HFFc6 (cell line): ENCODE measurements at regions not wholly inside any gene's neighbourhood (a gene's known extent, or its start where the extent isn't known, plus 50 kb on each side); places are given as distances from the start of the nearest gene placed in this dataset.
"Not testable (repeated sequence)": the region's sequence is repeated elsewhere in the genome, so short reads cannot be mapped to it uniquely, and the experiment has no call there.

ENCODE experiments used
- DNase-seq: peaks from one replicate; pipeline ENCODE4 v3.0.0-alpha.2; 2018
- H3K27ac Mint-ChIP-seq: 2 replicates; pipeline ENCODE4 v1.8.0; 2020; ENCODE audit warnings: mild to moderate bottlenecking, mixed read lengths
- H3K27me3 Mint-ChIP-seq: 2 replicates; pipeline ENCODE4 v1.8.0; 2021; ENCODE audit warnings: mild to moderate bottlenecking, moderate library complexity, mixed read lengths; ENCODE audit not compliant: insufficient read depth
- H3K36me3 Mint-ChIP-seq: 2 replicates; pipeline ENCODE4 v1.8.0; 2021; ENCODE audit warnings: low read depth, mixed read lengths
- H3K4me1 Mint-ChIP-seq: 2 replicates; pipeline ENCODE4 v1.8.0; 2020; ENCODE audit warnings: low read depth, mixed read lengths
- H3K4me3 Mint-ChIP-seq: 2 replicates; pipeline ENCODE4 v1.8.0; 2020; ENCODE audit warnings: mild to moderate bottlenecking, moderate library complexity, mixed read lengths
- H3K9me3 Mint-ChIP-seq: 2 replicates; pipeline ENCODE4 v1.8.0; 2020; ENCODE audit warnings: mild to moderate bottlenecking, mixed read lengths
- CTCF ChIP-seq: fragments of 200-600 bp; sonication (generic); IDR thresholded peaks from 2 replicates; pipeline ENCODE4 v1.5.0; 2021; ENCODE audit warnings: antibody characterized with exemption, mild to moderate bottlenecking

GRCh38 chr10:118926903-118927302, 102.6 kb upstream of the NANOS1 start:
- no peak for TF ChIP-seq CTCF
- Mint-ChIP-seq H3K27me3 (peaks cover 16% of the 10 kb centered on the region), H3K4me3 (no peak overlapping the region), H3K4me1 (peaks cover 2% of the 10 kb centered on the region; the same call in 1 of the 2 replicates), H3K36me3 (peaks cover 6% of the 10 kb centered on the region; the same call in 1 of the 2 replicates), H3K9me3 (peaks cover 15% of the 10 kb centered on the region), H3K27ac (no peak overlapping the region)
- DNase-seq, result no peak

- peaks cover 15% of the 10 kb centered on the region for H3K9me3 Mint-ChIP-seq
- no peak for TF ChIP-seq CTCF
- H3K4me1 Mint-ChIP-seq, result peaks cover 6% of the 10 kb centered on the region; the same call in 1 of the 2 replicates
- H3K27ac Mint-ChIP-seq, result no peak overlapping the region
- no peak overlapping the region for H3K4me3 Mint-ChIP-seq
- no peak for DNase-seq
- H3K36me3 Mint-ChIP-seq, result peaks cover 6% of the 10 kb centered on the region; the same call in 1 of the 2 replicates
- peaks cover 13% of the 10 kb centered on the region for H3K27me3 Mint-ChIP-seq
These were observed 102.2 kb upstream of the NANOS1 start for GRCh38 chr10:118927321-118927720.

GRCh38 chr10:118930614-118931013, 98.9 kb upstream of the NANOS1 start:
- TF ChIP-seq CTCF, result no peak
- H3K27me3 Mint-ChIP-seq, result peaks cover 17% of the 10 kb centered on the region
- DNase-seq, result no peak
- no peak overlapping the region for H3K4me3 Mint-ChIP-seq
- peaks cover 15% of the 10 kb centered on the region for H3K9me3 Mint-ChIP-seq
- peaks cover 6% of the 10 kb centered on the region; the same call in 1 of the 2 replicates for H3K36me3 Mint-ChIP-seq
- H3K4me1 Mint-ChIP-seq, result peaks cover 7% of the 10 kb centered on the region; the same call in 1 of the 2 replicates
- H3K27ac Mint-ChIP-seq, result no peak overlapping the region

- Mint-ChIP-seq H3K4me3 (no peak overlapping the region), H3K27me3 (peaks cover 14% of the 10 kb centered on the region), H3K27ac (no peak overlapping the region), H3K36me3 (peaks cover 6% of the 10 kb centered on the region; the same call in 1 of the 2 replicates), H3K9me3 (peaks cover 15% of the 10 kb centered on the region), H3K4me1 (peaks cover 7% of the 10 kb centered on the region; the same call in 1 of the 2 replicates)
- no peak for DNase-seq
- TF ChIP-seq CTCF, result no peak
These were observed 98.1 kb upstream of the NANOS1 start for GRCh38 chr10:118931436-118931835.

- Mint-ChIP-seq H3K9me3 (peaks cover 15% of the 10 kb centered on the region), H3K27me3 (peaks cover 15% of the 10 kb centered on the region)
- H3K36me3 Mint-ChIP-seq, DNase-seq, H3K27ac Mint-ChIP-seq, H3K4me3 Mint-ChIP-seq, H3K4me1 Mint-ChIP-seq: not testable (repeated sequence)
These were observed 97.4 kb upstream of the NANOS1 start for GRCh38 chr10:118932154-118932553.

GRCh38 chr10:118937226-118937625, 92.3 kb upstream of the NANOS1 start:
- no peak overlapping the region for H3K27ac Mint-ChIP-seq
- H3K36me3 Mint-ChIP-seq, result no peaks in the 10 kb centered on the region
- peaks cover 25% of the 10 kb centered on the region for H3K4me1 Mint-ChIP-seq
- peaks cover 17% of the 10 kb centered on the region for H3K27me3 Mint-ChIP-seq
- no peak for TF ChIP-seq CTCF
- no peak overlapping the region for H3K4me3 Mint-ChIP-seq
- DNase-seq, result no peak
- H3K9me3 Mint-ChIP-seq, result no peaks in the 10 kb centered on the region; the same call in 1 of the 2 replicates
